SK-N-SH treated with all-trans-retinoic acid at 6 μM for 48 hours (cell line): ENCODE measurements at regions not wholly inside any gene's neighbourhood (a gene's known extent, or its start where the extent isn't known, plus 50 kb on each side); places are given as distances from the start of the nearest gene placed in this dataset.

Source experiments
- BACH2 ChIP-seq: fragments of 250-450 bp; sonication (Bioruptor Pico); IDR thresholded peaks from 2 replicates; pipeline ENCODE4 v1.9.0; 2021; ENCODE audit warnings: mild to moderate bottlenecking, borderline replicate concordance
- CREB5 ChIP-seq: fragments of 250-450 bp; sonication (Bioruptor Pico); IDR thresholded peaks from 2 replicates; pipeline ENCODE4 v1.5.1; 2020; ENCODE audit warnings: low read depth, mild to moderate bottlenecking, moderate library complexity
- GLIS3 ChIP-seq: fragments of 250-450 bp; sonication (Bioruptor Pico); IDR thresholded peaks from 2 replicates; pipeline ENCODE4 v1.5.0; 2020; ENCODE audit warnings: mild to moderate bottlenecking, moderate library complexity
- ISL1 ChIP-seq: fragments of 250-450 bp; sonication (Bioruptor Pico); IDR thresholded peaks from 2 replicates; pipeline ENCODE4 v2.1.2; 2022; ENCODE audit warnings: mild to moderate bottlenecking, moderate library complexity
- PATZ1 ChIP-seq: fragments of 250-450 bp; sonication (Bioruptor Pico); IDR thresholded peaks from 2 replicates; pipeline ENCODE4 v1.8.0; 2020; ENCODE audit warnings: mild to moderate bottlenecking, moderate library complexity, borderline replicate concordance
- POU6F1 ChIP-seq: fragments of 250-450 bp; sonication (Bioruptor Pico); IDR thresholded peaks from 2 replicates; pipeline ENCODE4 v1.8.0; 2021; ENCODE audit warnings: low read depth, mild to moderate bottlenecking, moderate library complexity, borderline replicate concordance
- RARB ChIP-seq: fragments of 250-450 bp; sonication (Bioruptor Pico); IDR thresholded peaks from 2 replicates; pipeline ENCODE4 v1.8.0; 2021; ENCODE audit warnings: mild to moderate bottlenecking, moderate library complexity
- SNAI2 ChIP-seq: fragments of 250-450 bp; sonication (Bioruptor Pico); IDR thresholded peaks from 2 replicates; pipeline ENCODE4 v1.5.0; 2020; ENCODE audit warnings: mild to moderate bottlenecking, moderate library complexity
- TOX ChIP-seq: fragments of 250-450 bp; sonication (Bioruptor Pico); IDR thresholded peaks from 2 replicates; pipeline ENCODE4 v1.8.0; 2021; ENCODE audit warnings: mild to moderate bottlenecking, moderate library complexity, borderline replicate concordance
- ZFP3 ChIP-seq: fragments of 250-450 bp; sonication (Bioruptor Pico); IDR thresholded peaks from 2 replicates; pipeline ENCODE4 v1.5.0; 2020; ENCODE audit warnings: mild to moderate bottlenecking, moderate library complexity
- ZFP30 ChIP-seq: fragments of 450-650 bp; formaldehyde crosslinking; IDR thresholded peaks from 2 replicates; pipeline ENCODE4 v1.5.0; 2022; ENCODE audit warnings: mild to moderate bottlenecking, moderate library complexity
- ZNF70 ChIP-seq: fragments of 450-650 bp; formaldehyde crosslinking; IDR thresholded peaks from 2 replicates; pipeline ENCODE4 v1.5.0; 2020; ENCODE audit warnings: mild to moderate bottlenecking, moderate library complexity

- TF ChIP-seq RARB (CRISPR knock-in tag) (no peak), ZFP3 (CRISPR knock-in tag) (no peak), POU6F1 (CRISPR knock-in tag) (no peak), ISL1 (no peak), PATZ1 (no peak), TOX (CRISPR knock-in tag) (no peak), CREB5 (CRISPR knock-in tag) (no peak), ZNF70 (CRISPR knock-in tag) (no peak), SNAI2 (CRISPR knock-in tag) (no peak), GLIS3 (no peak), ZFP30 (CRISPR knock-in tag) (no peak), BACH2 (CRISPR knock-in tag) (no peak)
Measured at GRCh38 chr3:124264346-124264745, 272.4 kb upstream of the ROPN1 start.
